Activated CD4-positive, alpha-beta T cell treated with anti-CD3 and anti-CD28 coated beads, Interleukin-2, amount 50 U/mL, for 4 hours (primary cell): ENCODE measurements at regions not wholly inside any gene's neighbourhood (a gene's known extent, or its start where the extent isn't known, plus 50 kb on each side); places are given as distances from the start of the nearest gene placed in this dataset.
A peak's percentile ranks its signal among the peaks of the same experiment; 100 is the strongest.

ENCODE experiments used
- DNase-seq, 2 experiments: peaks; one replicate each; pipeline ENCODE4 v3.0.0-alpha.2; 2020

DNA sequence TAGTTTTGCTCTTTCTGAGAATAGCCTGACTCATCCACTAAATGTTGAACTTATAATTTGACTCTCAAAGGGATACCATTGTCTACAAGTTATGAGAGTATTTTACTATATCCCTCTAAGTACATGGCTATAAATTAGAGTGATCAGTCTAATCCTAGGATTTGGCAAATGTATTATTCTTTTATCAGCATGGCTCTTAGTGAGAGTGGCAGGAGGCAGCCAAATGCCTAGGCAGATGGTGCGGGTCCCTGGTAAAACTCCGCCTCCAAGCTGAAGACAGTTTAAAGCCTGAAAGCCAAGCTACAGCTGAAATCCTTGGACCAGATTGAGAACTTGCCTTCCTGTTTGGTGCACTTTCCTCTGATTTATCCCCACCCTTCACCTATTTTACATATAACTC, 631.8 kb downstream of the SQOR start:
- DNase-seq: no peak

DNA sequence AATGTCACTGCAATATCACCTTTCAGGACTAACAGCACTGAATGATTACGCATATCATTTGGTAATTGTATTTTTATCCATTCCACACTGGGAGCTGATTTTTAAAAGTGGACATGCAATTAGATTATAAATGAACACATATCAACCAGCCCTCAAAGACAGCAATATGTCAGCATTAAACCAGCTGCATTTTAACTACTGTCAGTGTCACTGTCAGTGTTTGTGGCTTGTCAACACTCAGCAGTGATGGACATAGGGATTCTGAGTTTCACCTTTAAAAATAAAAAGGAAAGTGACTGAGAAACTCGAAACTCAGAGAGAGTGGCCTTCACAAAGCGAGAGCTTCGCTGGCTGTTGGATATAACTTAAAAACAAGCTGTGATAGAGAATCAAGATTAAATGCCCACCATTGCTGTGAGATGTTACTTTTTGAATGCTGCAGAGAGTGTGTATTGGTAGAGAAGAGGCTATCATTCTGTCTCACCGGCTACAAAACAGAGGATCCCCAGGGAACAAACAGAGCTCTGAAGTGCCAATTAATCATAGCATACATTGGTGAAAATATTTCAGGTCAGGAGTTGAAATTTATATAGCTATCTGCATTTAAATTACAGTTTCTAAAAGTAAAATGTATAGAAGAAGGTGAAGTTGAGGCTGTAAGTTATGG, 635.8 kb downstream of the SQOR start:
- DNase-seq: no peak

DNA sequence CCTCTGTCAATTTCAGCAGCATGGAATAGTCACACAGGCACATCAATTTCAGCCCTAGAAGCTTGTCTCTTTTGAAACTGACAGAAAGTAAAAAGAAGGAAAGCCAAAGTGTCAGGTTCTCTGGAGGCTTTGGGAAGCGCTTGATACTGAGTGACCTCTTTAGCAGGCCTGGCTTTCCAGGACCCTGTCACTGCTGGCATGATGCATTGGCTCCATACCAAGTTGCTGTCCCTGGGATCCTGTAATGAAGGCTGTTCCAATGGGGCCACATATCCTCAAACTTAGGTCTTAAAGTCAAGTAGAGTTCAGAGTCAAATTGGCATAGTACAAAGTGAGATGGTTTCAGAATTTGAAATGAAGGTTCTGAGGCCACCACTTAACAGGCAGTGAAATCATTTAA, 640.9 kb downstream of the SQOR start:
- no peak for DNase-seq

DNA sequence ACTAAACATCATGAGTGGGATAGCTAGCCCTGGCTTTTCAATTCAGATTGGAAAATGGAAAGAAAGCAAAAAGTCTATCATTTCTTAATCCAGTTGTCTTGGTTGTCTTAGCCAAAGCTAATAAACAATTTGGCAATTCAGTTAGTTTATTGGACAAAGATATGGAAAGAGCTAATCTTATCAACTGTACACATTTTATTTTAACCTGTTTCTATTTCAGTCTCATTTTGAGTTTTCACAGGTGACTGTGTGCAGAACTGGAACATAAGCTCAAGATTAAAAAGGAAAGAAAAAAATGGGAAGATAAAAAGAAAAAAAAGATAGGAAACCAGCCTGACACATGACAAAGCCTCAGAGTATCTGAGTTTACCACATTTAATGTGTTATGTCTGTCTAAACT, 642.6 kb downstream of the SQOR start:
- no peak for DNase-seq

DNA sequence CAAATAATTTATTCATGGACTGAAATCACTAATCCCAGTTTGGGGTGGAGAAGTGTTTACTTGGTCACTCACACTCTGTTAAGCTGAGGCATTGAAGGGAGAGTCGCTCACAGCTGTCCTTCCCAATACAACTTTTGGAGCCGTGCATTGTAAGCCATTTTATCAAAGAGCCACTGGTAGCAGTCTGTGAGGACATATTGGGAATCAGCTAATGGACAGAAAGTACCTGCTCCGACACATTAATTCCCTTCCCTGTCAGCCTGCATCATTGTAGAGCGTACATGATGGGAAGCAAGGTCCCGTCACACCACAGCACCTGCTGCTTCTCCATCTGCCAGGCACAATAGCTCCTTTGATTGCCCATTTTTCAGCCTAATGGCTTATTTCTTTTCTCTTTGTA, 643.2 kb downstream of the SQOR start:
- no peak for DNase-seq

DNA sequence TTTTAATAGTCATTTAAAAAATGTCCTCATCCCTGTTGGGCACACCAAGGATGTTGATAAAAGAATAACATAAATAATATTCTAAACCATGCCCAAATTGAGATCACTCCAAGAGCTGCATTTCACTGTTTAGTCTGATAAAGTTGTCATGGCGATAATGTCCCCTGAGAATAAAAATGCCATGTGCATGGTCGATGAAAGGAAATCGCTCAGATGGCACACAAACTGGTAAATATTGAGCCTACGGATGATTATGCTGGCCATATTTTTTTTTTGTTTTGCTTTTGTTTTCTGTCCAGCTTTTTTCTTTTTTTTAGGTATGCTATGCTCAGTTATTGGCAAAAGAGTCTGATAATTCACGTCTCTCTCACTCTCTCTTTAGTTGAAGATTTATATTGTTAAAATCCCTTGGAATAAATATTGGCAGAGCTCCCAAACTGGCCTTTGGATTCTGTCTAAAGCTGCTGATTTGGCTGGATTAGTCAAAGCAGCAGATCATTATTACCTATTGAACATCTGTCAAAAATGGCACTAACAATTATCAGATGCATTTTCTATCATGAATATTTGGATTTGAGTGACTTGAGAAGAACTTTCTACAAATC, 643.8 kb downstream of the SQOR start:
- DNase-seq: no peak

DNA sequence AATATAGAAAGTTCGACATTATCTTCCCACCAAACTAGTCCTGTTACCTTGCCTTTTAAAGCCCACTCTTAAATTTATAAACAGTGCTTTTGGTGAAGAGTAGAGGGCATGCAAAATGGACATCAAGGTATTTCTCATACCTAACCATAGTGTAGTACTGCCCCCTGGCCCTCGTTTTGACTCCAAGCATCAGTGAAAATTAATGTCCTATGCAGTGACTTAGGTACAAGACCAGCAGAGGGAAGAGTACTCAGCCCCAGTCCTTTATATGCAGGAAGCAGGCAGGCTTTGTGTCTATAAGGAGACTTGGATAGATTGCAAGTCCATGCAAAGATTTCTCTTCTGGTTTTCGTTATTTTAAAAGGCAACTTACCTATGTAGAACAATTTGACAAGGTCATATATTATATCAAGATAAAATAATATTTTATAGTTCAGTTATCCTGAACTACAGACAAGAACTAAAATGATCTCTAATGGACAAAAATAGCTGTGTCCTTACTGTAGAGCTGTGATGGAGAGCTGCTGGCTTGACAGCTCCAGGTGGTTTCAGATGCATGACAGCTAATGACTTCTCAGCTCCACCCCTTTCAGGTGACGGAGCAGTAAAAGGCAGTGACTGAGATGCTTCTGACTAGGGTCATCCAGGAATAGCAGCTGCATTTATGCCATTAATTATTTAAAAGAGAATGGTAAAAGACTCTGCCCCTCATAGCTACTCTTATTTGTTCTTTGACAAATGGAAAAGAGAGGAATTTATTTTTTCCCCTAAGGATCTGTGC, 646.1 kb downstream of the SQOR start:
- DNase-seq: no peak

DNA sequence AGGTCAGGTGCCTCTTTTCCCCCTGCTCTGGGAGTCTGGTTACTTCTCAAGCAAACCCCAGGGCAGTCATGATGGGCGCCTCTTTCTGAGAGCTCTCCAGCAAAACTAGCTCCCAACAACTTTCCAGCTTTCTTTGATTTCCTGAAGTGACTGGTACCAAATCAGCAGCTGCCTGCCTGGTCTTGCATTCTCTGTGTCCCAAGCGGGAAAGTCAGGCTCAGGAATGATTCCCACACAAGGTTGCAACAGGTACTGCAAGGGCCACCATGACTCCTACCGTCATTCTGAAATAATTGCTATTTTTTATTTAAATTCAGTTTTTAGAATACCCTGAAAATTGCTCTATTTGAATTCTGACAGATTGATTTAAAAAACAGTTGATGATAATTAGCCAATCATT, 658.7 kb downstream of the SQOR start:
- DNase-seq: no peak

DNA sequence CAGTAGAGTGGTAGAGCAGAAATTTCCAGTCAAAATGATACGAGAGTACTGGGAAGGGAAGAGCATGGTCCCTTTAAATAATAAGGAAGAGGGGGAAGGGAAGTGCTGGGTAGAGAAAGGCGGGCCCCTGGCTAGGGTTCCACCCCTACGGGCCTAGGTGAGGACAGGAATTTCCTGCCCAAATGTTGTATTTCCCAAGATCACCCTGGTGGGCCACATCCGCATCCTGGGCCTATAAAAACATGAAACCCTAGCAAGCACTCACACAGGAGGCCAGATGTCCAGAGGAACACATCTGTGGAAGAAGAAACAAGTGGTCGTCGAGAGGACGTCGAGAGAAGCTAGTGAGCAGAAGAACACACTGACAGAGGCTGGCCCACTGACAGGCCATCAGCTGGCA, 661.2 kb downstream of the SQOR start:
- no peak for DNase-seq

DNA sequence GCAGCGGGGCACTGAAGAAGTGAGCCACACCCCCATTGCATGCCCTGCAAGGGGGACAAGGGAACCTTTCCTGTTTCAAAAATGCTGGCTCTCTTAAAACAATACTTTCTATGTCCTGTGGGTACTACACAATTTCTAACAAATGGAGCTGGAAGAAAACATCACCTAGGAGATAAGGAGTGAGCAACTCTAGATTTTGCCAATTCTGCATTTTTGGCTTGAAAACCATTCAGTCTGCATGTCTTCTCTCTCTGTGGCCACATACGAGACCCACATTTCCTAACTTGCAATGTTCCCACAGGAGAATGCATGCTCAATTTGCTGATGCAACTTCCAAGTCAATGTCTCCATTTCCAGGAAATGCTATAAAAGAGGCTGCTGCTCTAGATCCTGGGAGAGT, 662.0 kb downstream of the SQOR start:
- DNase-seq: no peak

DNA sequence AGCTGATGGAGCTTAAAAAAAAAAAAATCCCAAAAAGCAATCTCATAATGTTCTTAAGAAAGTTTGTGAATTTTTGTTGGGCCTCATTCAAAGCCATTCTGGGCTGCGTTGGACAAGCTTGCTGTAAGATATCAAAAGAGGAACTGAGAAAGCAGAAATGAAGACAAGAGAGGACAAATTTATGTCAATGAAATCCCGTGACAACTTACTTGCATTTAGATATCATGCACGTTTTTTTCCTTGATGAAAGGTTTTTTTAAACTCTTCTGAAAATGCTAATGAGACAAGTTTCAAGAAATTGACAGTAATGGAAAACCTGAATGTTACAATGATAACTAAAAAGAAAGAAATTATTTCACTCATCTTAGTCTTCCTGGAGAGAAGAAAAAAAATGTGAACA, 662.9 kb downstream of the SQOR start:
- no peak for DNase-seq

DNA sequence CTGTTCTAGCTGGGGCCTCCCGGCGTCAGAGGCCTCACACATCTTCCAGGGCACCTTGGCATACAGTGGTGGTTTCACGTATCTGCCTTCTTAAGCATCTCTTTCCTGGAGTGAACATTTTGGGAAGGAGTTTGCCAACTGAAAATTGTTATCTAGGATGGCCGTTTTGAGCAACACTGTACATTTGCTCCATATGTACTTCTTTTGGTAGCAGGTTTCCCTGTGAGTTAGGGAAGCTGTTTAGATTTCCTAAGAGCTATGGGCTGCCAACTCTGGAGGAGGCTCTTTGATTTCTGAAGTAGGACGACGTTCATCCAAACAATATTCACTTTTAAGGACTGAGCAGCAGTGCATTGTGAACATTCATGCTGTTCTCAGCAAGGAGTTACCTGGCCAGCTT, 665.9 kb downstream of the SQOR start:
- no peak for DNase-seq

DNA sequence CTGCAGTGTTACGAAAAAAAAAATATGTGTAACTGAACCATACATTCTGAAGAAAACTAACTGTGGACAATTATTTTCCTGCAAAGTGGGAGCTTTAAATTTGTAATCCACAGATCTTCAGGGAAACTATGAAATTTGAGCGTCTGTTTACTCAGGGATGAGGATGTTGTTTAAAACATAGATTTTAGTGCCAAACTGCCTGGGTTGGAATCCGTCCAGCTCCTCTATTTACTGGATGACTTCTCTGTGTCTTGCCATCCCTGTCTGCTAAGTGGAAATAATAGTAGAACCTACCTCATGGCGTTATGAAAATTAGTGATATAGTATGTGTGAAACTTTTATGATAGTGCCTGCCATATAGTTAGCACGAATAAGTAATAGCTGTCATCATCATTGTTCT, 666.5 kb downstream of the SQOR start:
- DNase-seq: no peak

DNA sequence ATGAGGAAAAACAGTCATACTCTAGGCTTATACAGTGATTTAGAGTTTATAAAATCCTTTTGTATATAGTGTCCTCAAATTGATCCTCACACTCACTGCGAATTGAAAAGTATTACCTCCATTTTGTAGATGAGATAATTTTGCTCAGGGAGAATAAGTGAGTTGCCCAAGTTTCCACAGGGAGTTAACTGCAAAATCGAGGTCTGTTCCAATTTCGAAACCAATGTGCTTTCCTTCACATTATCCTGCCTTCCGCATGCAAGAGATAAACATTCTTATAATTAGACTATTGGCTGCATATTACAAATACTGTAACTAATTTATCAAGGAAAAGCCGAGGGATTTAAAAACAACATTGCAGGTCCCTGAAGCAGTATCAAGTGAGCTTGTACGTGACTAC, 667.0 kb downstream of the SQOR start:
- no peak for DNase-seq

DNA sequence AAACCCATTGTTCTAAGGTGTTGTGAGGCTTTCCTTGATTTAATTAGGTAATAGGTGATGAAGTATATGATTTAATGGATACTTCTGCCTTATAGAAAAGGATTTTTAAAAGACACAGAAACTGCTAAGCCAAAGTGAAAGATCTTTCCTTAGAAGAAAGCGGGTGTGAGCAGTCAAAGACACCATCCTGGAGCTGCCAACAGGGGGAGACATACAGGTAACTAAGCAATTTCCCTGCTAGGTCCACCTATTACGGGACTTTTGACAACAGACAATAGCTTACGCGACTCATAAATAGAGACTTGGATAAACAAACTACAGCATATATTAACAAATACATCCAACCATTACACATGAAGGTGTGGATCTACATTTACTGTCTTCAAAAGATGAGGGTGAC, 669.5 kb downstream of the SQOR start:
- no peak for DNase-seq

DNA sequence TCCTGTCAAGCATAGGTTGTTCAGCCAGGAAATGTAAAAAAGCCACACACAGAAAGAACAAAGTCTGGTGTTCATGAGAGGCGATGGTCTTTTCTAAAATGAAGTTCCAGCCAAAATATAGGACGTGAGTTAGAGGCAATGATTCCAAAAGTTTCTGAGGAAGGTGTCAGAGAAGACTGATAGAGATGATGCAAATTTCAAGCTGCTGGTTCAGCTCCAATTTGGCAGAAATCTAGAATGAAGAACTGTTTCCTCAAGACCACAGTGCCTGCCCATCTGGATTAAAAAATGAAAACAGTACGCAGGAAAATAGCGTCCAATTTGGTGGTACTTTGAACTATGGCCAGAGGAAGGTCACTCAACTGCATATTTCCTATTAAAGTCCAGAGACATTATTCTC, 672.9 kb downstream of the SQOR start:
- no peak for DNase-seq

DNA sequence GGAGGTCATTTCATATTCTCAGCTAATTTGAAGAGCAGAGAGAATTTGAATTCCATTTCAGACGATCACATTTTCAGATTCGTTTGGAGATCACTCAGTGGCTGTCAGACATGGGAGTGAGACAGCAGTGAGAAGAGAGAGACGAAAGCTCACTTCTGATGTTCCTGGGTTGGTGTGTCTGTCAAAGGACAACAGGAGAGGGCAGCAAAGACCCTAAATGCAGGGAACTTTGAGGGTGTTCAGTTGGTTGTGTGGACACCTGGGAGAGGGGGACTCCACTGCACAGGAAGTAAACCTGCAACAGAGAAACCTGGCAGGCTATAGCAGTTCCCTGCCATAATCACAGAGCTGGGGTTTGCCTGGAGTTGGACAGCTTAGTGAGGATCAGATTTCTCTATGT, 675.1 kb downstream of the SQOR start:
- DNase-seq: no peak

DNA sequence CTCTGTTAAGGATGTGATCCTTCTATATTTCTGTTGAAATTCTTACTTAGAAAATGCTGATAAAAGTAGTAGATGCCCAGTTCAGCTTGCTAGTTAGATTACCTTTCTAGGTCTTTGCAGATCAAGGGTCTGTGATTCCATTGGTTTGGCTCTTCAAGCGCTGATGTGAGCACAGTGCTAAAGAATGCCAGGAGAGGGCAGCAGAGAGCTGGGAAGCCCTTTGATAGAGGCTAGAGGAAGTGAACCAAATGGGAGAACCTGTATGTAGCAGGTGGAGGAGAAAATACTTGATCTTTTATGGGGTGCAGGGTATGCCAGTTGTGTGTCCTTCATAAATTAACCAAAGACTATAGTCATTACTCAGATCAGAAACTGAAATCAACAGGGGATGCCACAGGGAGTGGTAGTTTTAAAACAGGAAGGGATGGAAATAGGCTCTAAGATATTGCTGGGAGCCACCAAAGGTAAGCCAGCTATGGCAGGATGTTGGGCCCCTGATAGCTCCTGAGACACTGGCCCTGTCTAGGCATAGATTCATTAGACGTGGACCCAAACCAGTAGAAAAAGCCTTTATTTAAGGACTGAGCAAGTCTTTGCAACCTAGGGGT, 677.4 kb downstream of the SQOR start:
- peak; percentile 30 to 35 for DNase-seq

DNA sequence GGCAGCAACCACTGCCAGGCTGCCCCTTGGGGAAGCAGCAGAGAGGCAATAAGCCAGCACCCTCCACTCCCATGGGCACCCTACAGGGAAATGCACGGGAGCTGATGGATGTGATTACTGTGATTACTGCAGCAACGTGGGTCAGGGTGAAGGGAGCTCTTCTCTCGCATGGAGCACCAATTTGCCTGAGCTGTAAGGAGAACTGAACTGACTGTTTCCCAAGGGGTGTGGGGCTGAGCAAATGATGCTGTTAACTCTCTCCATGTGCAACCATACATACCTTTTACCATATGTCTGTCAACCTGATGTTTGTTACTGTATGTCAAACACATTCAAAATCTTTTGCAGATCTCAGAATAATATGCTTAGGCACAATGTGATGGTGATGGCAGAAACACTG, 680.6 kb downstream of the SQOR start:
- no peak for DNase-seq

DNA sequence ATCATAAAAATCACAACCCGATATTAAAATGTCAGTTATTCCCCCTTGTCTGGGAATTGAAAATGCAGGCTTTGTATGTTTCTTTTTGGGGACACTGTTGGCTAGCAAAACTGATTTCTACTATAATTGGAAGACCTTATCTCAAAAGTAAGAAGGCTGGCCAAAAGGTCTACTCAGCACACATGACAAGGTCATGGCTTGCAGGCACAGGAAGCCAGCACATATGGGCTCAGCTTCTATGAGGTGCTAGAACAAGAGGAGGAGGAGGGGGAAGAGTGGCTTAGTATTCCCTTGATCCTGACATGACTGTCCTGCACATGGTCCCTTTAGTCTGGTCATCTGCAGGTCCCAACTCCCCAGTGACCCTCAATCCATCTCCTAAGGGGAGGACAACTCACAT, 681.2 kb downstream of the SQOR start:
- no peak for DNase-seq

DNA sequence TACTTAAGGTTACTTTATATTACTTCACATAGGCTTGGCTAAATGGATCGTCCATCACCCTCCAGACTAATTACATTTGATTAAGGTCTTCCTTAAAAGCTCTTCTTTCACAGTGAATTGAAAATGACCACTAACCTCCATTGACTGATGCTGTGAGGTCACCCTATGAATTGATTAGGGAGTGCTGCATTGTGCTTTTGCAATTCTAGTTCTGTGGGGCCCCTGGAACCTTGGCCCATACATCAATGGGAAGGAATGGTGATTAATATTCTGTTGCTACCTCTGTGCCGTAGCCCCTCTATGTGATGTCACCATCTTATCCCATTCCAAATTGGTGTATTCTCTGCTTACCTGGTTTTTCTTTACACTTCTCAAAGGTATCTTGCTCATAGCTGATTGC, 682.2 kb downstream of the SQOR start:
- DNase-seq: no peak

DNA sequence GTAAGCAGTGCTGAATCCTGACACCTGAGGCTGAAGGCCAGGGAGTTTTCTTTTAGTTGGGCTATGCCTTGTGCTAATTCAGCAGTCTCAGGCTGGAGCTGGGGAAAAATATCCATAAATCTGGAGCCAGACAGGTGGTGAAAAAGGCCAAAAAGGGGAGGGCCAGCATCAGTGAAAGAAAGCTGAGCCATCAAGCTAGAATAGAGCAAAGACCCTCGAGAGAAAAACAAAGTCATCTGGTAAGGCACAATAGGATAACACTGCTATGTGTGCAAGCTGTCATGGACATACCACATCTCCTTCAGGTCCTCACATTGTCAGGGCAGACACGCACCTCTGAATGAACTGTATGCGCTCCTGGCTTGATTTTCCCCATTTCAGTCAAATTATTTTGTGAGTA, 687.9 kb downstream of the SQOR start:
- DNase-seq: no peak

DNA sequence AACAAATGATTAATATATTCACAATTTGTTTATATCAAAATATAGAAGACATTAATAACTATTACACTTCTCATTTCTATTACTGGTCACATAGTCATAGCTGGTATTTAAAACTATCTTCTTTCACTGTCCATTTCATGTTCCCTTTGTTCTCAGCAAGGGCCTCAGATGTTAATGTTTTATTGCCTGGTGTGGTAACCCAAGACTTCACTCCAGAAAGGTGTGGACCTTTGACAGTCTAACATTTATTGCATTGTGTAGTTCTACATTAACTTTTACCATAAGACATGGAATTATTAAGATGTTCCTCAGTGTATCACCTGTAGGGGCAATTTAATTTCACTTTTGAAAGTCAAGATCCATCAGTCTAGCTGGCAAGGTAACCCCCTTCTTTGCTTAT, 691.3 kb downstream of the SQOR start:
- DNase-seq: no peak

DNA sequence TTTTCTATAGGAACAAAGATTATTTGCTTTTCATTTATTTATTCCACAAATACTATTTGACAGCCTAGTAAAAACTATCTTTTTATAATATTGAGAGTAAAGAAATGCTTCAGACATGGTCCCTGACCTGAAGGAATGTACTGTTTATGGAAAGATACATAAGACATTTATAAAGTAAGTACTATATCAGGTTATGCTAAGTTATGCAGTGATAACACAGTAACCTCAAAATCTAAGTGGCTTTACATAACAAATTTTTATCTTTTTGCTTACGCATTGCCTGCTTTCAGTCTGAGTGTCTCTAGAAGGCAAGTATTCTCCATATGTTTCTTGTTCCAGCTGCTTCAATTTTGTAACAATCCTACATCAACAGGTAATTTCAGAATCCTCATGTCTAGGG, 694.0 kb downstream of the SQOR start:
- DNase-seq: no peak
